HUES64 (cell line): ENCODE measurements at regions not wholly inside any gene's neighbourhood (a gene's known extent, or its start where the extent isn't known, plus 50 kb on each side); places are given as distances from the start of the nearest gene placed in this dataset.
"Not testable (repeated sequence)": the region's sequence is repeated elsewhere in the genome, so short reads cannot be mapped to it uniquely, and the experiment has no call there.

ENCODE experiments used
- H3K27ac ChIP-seq: 2 replicates; pipeline ENCODE4 v1.7.0; 2013; ENCODE audit warnings: low read depth, low read length, inconsistent platforms
- H3K27me3 ChIP-seq: 2 replicates; pipeline ENCODE4 v1.6.1; 2013; ENCODE audit warnings: mild to moderate bottlenecking, low read length; ENCODE audit not compliant: insufficient read depth
- H3K36me3 ChIP-seq: 2 replicates; pipeline ENCODE4 v1.6.1; 2013; ENCODE audit warnings: mild to moderate bottlenecking, low read length; ENCODE audit not compliant: insufficient read depth
- H3K4me1 ChIP-seq: 2 replicates; pipeline ENCODE4 v1.6.1; 2013; ENCODE audit warnings: mild to moderate bottlenecking, low read length, moderate library complexity; ENCODE audit not compliant: insufficient read depth
- H3K4me3 ChIP-seq: 2 replicates; pipeline ENCODE4 v1.5.1; 2013; ENCODE audit warnings: mild to moderate bottlenecking, low read length, moderate library complexity
- H3K9ac ChIP-seq: 2 replicates; pipeline ENCODE4 v1.6.1; 2013; ENCODE audit warnings: mild to moderate bottlenecking, low read depth, low read length
- H3K9me3 ChIP-seq: 2 replicates; pipeline ENCODE4 v1.6.1; 2013; ENCODE audit warnings: low read depth, low read length; ENCODE audit not compliant: insufficient read depth
- WGBS: fragments of 150-250, 120-280 bp; methylation state at CpG from one replicate; pipeline ENCODE4 v1.1.7; 2013; ENCODE audit warnings: missing lambda C conversion rate; 5-methylcytosine and 5-hydroxymethylcytosine counted together

DNA sequence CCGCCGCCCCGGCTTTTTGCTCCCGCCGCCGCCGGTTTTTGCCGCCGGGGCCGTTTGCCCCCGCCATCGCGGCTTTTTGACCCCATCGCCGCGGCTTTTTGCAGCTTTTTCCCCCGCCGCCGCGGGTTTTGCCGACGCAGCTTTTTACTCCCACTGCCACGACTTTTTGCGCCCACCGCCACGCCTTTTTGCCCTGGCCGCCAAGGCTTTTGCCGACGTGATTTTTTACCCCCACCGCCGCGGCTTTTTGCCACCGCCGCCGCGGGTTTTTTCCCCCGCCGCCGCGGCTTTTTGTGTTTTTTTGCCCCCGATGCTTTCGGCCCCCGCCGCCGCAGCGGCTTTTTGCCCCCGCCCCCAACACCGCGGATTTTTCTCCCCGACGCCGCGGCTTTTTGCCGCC, 5001.9 kb upstream of the OR11H1 start:
- 97% methylated on average over 30 of the region's 54 CpGs for WGBS
- H3K9ac ChIP-seq, result not testable (repeated sequence)

DNA sequence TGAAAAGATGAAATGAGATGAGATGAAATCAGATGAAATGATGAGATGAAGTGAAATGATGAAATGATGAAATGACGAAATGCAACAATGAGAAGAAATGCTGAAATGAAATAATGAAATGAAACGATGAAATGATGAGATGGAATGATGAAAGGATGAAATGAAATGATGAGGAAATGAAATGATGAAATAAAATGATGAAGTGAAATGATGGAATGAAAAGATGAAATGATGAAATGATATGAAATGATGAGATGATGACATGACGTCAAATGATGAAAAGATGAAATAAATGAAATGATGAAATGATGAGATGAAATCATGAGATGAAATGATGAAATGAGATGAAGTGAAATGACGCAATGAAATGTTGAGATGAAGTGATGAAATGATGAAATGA, 4996.9 kb upstream of the OR11H1 start:
- not testable (repeated sequence) for H3K27ac ChIP-seq
- WGBS, result no CpG with 5 or more reads among the region's 4 CpGs

More for the DNA sequence above, 5001.9 kb upstream of the OR11H1 start:
- H3K4me1 ChIP-seq, H3K9me3 ChIP-seq, H3K27ac ChIP-seq, H3K27me3 ChIP-seq, H3K4me3 ChIP-seq, H3K36me3 ChIP-seq: not testable (repeated sequence)

DNA sequence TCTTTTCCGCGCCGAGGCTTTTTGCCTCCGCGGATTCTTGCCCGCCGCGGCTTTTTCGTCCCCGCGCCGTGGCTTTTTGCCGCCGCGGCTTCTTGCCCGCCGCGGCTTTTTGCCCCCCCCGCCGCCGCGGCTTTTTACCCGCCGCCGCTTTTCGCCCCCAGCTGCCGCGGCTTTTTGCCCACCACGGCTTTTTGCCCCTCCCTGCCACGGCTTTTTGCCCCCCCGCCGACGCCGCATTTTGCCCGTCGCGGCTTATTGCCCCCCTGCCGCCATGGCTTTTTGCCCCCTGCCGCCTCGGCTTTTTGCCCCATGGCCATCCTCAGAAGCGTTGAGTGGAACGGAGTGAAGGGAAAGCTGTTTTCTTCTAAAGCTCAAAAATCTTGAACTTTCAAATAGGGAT, 4955.5 kb upstream of the OR11H1 start:
- not testable (repeated sequence) for H3K9ac ChIP-seq, H3K27me3 ChIP-seq, H3K4me3 ChIP-seq, H3K9me3 ChIP-seq, H3K27ac ChIP-seq, H3K36me3 ChIP-seq, H3K4me1 ChIP-seq
- WGBS, result 95% methylated on average over 42 of the region's 42 CpGs

More for the DNA sequence above, 4996.9 kb upstream of the OR11H1 start:
- not testable (repeated sequence) for H3K9me3 ChIP-seq, H3K4me1 ChIP-seq, H3K4me3 ChIP-seq, H3K36me3 ChIP-seq, H3K9ac ChIP-seq, H3K27me3 ChIP-seq

DNA sequence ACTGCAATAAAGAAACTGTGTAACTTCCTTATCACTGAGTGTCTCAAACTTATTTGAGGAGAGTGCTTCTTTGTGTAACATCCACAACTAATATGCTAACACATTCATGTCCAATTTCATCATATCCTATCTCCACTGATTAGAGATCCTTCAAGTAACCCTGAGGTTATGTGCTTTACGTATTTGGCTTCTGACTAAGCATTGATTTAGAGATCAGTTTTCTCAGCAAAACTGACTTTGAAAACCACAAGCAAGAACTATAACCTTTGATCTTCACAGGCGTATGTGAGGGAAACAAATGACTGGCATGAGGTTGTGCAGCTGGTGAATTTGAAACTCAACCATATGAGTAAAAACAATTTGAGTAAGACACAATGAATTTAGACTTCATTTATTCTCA, 4926.9 kb upstream of the OR11H1 start:
- not testable (repeated sequence) for H3K4me3 ChIP-seq, H3K9ac ChIP-seq, H3K27ac ChIP-seq, H3K36me3 ChIP-seq, H3K9me3 ChIP-seq, H3K27me3 ChIP-seq, H3K4me1 ChIP-seq
- no CpG with 5 or more reads among the region's 2 CpGs for WGBS

DNA sequence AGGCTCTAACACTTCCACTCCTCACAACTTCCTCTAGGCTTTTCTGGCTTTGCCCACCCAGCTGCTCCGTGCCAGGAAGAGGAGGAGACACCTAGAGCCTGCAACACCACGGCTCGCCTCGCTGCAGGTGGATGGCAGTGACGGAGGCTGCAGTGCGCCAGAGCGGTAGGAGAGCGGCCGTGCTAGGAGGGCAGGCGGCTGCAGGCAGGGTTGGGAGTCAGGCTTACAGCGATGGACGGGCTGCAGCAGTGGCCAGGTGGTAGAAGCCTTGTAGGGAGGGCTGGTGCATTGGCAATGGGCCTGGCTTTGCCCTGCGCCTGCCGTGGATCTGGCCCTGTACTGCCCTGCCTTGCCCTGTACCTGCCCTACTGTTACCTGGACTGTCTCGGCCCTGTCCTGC, 4896.0 kb upstream of the OR11H1 start:
- not testable (repeated sequence) for H3K27ac ChIP-seq, H3K4me1 ChIP-seq, H3K9me3 ChIP-seq, H3K4me3 ChIP-seq, H3K36me3 ChIP-seq, H3K27me3 ChIP-seq, H3K9ac ChIP-seq
- 93% methylated on average over 2 of the region's 15 CpGs for WGBS

DNA sequence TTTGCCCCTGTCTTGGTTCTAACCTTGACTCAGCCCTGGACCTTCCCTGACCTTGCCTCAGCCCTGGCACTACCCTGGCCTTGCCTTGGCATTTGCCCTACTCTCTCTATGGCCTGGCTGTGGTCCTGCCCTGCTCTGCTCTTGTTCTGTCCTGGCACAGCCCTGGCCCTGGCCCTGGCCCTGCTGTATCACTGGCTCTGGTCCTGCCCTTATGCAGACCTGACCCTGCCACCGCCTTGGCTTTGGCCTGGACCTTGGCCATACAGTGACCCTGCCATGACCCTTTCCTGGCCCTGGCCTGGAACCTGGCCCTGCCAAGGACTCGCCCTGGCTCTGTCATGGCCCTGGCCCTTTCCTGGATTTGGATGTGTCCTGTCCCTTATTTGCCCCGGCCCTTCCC, 4892.7 kb upstream of the OR11H1 start:
- H3K9ac ChIP-seq, H3K9me3 ChIP-seq, H3K27me3 ChIP-seq, H3K27ac ChIP-seq, H3K4me1 ChIP-seq, H3K4me3 ChIP-seq, H3K36me3 ChIP-seq: not testable (repeated sequence)
- no CpG with 5 or more reads among the region's 3 CpGs for WGBS

DNA sequence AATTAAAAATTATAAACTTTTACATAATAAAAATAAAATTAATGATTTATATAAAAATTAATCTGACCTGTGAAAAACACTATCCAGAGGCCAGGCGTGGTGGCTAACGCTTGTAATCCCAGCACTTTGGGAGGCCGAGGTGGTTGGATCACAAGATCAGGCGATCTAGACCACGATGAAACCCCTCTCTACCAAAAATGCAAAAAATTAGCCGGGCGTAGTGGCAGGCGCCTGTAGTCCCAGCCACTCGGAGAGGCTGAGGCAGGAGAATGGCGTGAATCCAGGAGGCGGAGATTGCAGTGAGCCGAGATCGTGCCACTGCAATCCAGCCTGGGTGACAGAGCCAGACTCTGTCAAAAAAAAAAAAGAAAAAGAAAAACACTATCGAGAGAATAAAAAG, 4865.2 kb upstream of the OR11H1 start:
- not testable (repeated sequence) for H3K27ac ChIP-seq, H3K4me1 ChIP-seq, H3K9ac ChIP-seq, H3K9me3 ChIP-seq, H3K27me3 ChIP-seq, H3K4me3 ChIP-seq, H3K36me3 ChIP-seq
- 81% methylated on average over 12 of the region's 14 CpGs for WGBS

DNA sequence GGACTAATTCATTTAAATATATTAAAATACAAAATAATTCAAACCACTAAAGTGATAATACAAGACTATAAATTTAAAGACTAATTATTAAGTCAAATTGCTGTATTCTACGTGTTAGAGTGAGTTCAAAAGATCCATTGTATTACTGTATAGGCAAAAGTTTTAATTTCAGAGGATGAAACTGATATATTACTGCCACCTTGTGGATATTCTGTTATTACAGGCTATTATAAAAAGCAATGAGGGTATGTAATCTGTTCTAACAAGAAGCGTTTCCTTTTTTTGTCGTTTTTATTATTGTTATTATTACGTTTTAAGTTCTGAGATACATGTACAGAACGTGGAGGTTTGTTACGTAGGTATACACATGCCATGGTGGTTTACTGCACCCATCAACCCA, 4854.9 kb upstream of the OR11H1 start:
- H3K9ac ChIP-seq, H3K27me3 ChIP-seq, H3K27ac ChIP-seq, H3K36me3 ChIP-seq, H3K4me1 ChIP-seq, H3K4me3 ChIP-seq, H3K9me3 ChIP-seq: not testable (repeated sequence)
- 100% methylated on average over 1 of the region's 6 CpGs for WGBS

DNA sequence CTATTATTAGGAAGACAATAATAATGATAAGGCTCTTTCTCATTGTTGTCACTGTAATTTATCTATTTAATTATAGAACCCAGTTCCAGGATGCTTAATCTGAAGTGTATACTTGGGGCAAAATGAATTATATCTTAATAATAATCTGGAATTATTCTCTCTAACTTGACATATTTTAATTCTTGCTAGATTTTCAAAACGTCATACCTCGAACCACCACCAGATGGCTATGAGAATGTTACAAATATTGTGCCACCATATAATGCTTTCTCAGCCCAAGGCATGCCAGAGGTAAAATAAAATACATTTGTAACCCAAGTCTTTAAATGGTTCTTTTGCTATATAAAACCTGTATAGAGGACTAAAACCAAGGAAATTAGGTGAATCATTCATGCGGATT, 4849.3 kb upstream of the OR11H1 start:
- not testable (repeated sequence) for H3K27me3 ChIP-seq, H3K9me3 ChIP-seq, H3K4me3 ChIP-seq, H3K36me3 ChIP-seq, H3K9ac ChIP-seq, H3K27ac ChIP-seq, H3K4me1 ChIP-seq
- no CpG with 5 or more reads among the region's 3 CpGs for WGBS

DNA sequence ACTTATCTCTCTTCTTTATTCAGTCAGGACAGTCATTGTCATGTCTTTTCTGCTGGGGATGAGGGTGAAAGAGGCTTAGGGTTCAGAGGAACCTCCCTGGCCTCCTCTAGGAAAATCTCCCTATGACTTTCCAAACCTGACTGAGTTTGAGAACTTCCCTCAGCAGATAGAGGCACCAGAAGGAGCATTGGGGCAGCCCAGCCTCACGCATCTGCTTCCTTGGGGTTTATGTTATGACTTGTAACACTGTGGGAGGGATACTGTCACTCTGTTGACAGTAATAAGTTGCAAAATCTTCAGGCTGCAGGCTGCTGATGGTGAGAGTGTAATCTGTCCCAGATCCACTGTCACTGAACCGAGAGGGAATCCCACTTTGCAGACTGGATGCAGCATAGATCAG, 4842.6 kb upstream of the OR11H1 start:
- not testable (repeated sequence) for H3K9me3 ChIP-seq, H3K27me3 ChIP-seq, H3K27ac ChIP-seq, H3K4me3 ChIP-seq, H3K36me3 ChIP-seq, H3K9ac ChIP-seq, H3K4me1 ChIP-seq
- no CpG with 5 or more reads among the region's 2 CpGs for WGBS

DNA sequence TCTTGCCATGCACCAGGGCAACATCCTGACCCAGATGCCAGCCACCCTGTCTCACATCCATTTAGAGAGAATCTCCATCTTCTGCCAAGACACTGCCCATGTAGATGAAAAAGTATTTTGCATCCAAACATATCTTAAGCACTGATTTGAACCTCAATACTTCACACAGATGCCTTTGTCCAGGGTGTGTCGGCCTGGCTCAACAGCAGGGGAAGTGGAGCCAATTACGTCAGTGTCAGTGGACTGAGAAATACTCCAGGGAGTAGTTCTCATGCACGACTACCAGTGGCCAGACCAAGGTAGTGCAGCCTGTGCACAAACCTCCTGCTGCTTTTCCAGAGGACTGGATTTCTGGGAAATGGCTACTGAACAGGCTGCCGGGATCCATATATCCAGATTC, 4840.7 kb upstream of the OR11H1 start:
- not testable (repeated sequence) for H3K9me3 ChIP-seq, H3K27me3 ChIP-seq, H3K9ac ChIP-seq, H3K27ac ChIP-seq, H3K4me1 ChIP-seq, H3K36me3 ChIP-seq, H3K4me3 ChIP-seq
- WGBS, result 78% methylated on average over 1 of the region's 4 CpGs

DNA sequence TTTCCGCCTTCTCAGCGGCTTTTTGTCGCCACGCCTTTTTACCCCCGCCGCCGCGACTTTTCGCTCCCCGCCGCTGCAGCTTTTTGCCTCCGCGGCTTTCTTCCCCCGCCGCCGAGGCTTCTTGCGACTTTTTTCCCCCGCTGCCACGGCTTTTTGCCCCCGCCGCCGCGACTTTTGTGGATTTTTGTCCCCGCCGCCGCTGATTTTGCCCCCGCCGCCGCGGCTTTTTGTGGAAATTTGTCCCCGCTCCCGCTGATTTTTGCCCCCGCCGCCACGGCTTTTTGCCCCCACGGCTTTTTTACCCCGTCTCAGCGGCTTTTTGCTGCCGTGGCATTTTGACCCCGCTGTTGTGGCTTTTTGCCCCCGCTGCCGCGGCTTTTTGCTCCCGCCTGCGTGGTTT, 4829.2 kb upstream of the OR11H1 start:
- not testable (repeated sequence) for H3K4me3 ChIP-seq, H3K9me3 ChIP-seq, H3K4me1 ChIP-seq, H3K36me3 ChIP-seq, H3K27ac ChIP-seq, H3K27me3 ChIP-seq, H3K9ac ChIP-seq
- WGBS, result 94% methylated on average over 45 of the region's 45 CpGs
